ENCODE measurements at regions not wholly inside any gene's neighbourhood (a gene's known extent, or its start where the extent isn't known, plus 50 kb on each side); places are given as distances from the start of the nearest gene placed in this dataset.

GRCh38 chr7:67870396-67870795, 873.8 kb downstream of the TYW1 start:
- TF ChIP-seq CTCF (IDR thresholded peaks at IDR 0.05) (no peak), POLR2AphosphoS5 (IDR thresholded peaks at IDR 0.05) (no peak)

Measured in gastroesophageal sphincter (tissue), 3 donors.